Raji (cell line): ENCODE measurements at regions not wholly inside any gene's neighbourhood (a gene's known extent, or its start where the extent isn't known, plus 50 kb on each side); places are given as distances from the start of the nearest gene placed in this dataset.

Experiments used
- POLR2A ChIP-seq: IDR thresholded peaks from 2 replicates; pipeline ENCODE4 v1.6.1; 2011; ENCODE audit warnings: low read depth, low read length, control low read depth; ENCODE audit not compliant: insufficient read depth

DNA sequence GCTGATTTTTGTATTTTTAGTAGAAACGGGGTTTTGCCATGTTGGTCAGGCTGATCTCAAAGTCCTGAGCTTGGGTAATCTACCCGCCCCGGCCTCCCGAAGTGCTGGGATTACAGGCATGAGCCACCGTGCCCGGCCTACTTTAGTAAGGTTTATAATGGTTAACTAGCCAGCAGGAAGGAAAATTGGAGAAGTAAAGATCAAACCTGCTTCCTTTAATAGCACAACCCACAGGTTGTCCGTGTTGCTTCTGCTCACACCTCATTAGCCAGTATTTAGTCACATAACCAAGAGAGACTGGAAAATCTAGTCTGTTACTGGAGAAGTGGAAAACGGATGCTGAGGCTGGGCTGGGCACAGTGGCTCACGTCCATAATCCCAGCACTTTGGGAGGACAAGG, 51.9 kb upstream of the TBL1XR1 start:
- no peak for TF ChIP-seq POLR2A

- TF ChIP-seq POLR2A = no peak
These were observed 52.9 kb upstream of the TBL1XR1 start for GRCh38 chr3:177250151-177250550.

DNA sequence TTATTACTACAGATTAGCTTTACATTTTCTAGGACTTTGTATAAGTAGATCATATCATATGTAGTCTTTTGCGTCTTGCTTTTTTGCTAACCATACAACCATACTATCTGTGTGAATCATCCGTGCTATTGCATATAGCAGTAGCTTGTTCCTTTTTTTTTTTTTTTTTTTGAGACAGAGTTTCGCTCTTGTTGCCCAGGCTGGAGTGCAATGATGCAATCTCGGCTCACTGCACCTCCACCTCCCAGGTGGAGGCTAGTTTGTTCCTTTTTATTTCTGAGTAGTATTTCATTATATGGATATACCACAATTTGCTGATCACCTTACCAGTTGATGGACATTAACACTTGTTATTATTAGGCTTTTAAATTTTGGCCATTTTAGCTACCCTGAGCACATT, 54.5 kb upstream of the TBL1XR1 start:
- no peak for TF ChIP-seq POLR2A

DNA sequence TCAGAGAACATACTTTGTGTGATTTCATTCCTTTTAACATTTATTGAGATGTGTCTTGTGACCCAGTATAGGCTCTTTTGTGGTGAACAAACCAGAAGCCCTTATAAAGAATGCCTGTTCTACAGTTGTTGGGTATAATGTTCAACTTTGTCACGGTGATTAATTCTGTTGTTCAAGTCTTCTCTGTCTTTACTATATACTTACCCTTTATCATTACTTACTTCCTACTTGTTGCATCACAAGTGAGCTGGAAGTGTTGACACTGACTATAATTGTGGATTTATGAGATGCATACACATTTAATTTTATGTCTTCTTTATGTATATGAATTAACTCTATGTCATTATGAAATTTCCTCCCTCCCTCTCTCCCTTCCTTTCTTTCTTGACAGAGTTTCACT, 59.7 kb upstream of the TBL1XR1 start:
- TF ChIP-seq POLR2A = no peak

GRCh38 chr3:177257625-177258024, 60.3 kb upstream of the TBL1XR1 start:
- no peak for TF ChIP-seq POLR2A

GRCh38 chr3:177262396-177262795, 65.1 kb upstream of the TBL1XR1 start:
- no peak for TF ChIP-seq POLR2A

DNA sequence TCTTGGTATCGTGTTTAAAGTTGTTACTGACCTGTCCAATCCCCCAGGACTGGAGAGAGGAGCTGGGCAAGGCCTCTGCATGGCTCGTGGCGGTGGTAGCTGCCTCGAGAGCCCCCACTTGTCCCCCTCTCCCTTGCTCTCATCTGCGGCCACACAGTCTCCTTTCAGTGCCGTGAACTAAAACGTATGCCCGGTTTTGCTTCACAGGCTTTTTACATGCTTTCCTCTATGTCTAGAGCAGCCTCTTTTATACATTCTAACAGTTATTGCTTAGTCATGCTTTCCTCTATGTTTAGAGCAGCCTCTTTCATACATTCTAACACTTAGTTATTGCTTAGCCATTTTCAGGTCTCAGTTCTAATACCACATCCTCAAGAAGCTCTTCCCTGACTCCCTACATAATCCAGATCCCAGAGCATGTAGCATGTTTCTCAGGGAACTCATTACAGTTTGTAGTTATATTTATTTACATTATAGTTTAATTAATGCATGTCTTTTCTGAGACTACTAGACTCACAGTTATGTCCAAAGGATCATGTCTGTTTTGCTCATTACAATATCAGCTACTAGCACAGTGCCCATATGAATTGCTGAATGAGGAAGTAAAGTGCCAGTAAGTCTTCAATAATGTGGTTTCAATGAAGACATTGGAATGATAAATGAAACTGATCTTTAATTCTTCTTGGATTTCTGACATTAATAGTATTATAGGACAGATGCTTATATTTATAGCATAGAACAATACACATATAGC, 66.5 kb upstream of the TBL1XR1 start:
- TF ChIP-seq POLR2A = no peak

GRCh38 chr3:177278016-177278415, 80.7 kb upstream of the TBL1XR1 start:
- no peak for TF ChIP-seq POLR2A

GRCh38 chr3:177279118-177279815, 82.0 kb upstream of the TBL1XR1 start:
- no peak for TF ChIP-seq POLR2A

- no peak for TF ChIP-seq POLR2A
These were observed 84.2 kb upstream of the TBL1XR1 start for GRCh38 chr3:177281292-177282118.

- TF ChIP-seq POLR2A = no peak
These were observed 84.9 kb upstream of the TBL1XR1 start for GRCh38 chr3:177282119-177282655.

- no peak for TF ChIP-seq POLR2A
These were observed 86.7 kb upstream of the TBL1XR1 start for GRCh38 chr3:177283983-177284382.

GRCh38 chr3:177284383-177284881, 87.2 kb upstream of the TBL1XR1 start:
- no peak for TF ChIP-seq POLR2A

- no peak for TF ChIP-seq POLR2A
These were observed 88.8 kb upstream of the TBL1XR1 start for GRCh38 chr3:177286034-177286433.

DNA sequence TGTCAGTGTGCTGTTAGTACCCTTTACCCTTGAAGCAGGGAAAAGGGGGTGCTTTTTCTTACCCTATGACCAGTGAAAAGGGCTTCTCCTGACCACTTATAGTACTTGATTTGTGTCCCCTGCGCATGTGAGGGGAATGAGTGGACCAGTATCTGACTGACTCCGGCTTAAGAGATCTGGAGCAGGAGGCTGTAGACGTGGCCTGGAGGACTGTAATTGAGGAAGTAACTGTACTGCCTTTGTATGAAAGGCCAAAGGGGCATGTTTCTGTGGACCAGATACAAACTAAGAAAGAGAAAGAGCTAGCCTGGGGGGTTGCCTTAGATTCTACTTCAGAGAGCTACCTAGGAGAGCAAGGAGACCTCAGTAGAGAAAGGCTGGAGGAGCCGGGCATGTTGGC, 89.9 kb upstream of the TBL1XR1 start:
- TF ChIP-seq POLR2A = no peak
